Urinary bladder (tissue), 3 donors: ENCODE measurements at regions not wholly inside any gene's neighbourhood (a gene's known extent, or its start where the extent isn't known, plus 50 kb on each side); places are given as distances from the start of the nearest gene placed in this dataset.
"Not testable (repeated sequence)": the region's sequence is repeated elsewhere in the genome, so short reads cannot be mapped to it uniquely, and the experiment has no call there.

Experiments
- DNase-seq: peaks from one replicate; pipeline ENCODE4 v3.0.0-alpha.2; 2015; ENCODE audit errors: extremely low spot score
- H3K27ac ChIP-seq: one replicate; pipeline ENCODE4 v1.5.1; 2013; ENCODE audit warnings: low read depth, mild to moderate bottlenecking, moderate library complexity
- H3K36me3 ChIP-seq: one replicate; pipeline ENCODE4 v1.6.1; 2013; ENCODE audit warnings: mild to moderate bottlenecking, moderate library complexity; ENCODE audit not compliant: insufficient read depth
- H3K4me1 ChIP-seq: one replicate; pipeline ENCODE4 v1.6.1; 2013; ENCODE audit warnings: mild to moderate bottlenecking, moderate library complexity; ENCODE audit not compliant: insufficient read depth
- H3K4me3 ChIP-seq: one replicate; pipeline ENCODE4 v1.5.1; 2013; ENCODE audit warnings: low read depth, low read length
- WGBS: extraction: QIAGEN DNeasy Blood & Tissue Kit; methylation state at CpG from one replicate; pipeline ENCODE4 v1.1.7; 2013; 5-methylcytosine and 5-hydroxymethylcytosine counted together
- donor health status: healthy with polysubstance abuse.
- donor health status: healthy.

DNA sequence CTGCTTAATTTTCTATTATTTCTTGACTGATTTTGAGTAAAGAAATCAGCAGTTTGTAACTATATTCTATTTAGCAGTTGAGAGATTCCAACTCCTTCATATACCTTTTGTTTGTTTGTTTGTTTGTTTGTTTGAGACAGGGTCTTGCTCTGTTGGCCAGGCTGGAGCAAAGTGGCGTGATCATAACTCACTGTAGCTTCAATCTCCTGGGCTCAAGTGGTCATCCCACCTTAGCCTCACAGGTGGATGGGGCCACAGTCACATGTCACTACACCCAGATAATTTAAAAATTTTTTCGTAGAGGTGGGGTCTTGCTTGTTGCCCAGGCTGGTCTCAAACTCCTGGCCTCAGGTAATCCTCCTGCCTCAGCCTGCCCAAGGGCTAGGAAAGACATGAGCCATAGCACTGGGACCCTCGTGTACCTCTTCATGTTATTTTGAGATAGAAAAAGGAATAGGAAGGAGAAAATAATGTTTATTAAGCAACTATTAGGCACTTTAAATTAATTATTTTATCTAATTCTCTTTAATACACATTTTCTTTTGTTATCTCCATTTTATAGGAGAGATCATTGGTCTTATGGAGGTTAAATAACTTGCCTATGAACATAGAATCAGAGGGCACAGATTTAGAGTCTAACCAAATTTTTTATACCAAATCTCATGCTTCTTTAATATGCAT, 133.0 kb downstream of the ZNF608 start:
- DNase-seq, result no peak
- H3K4me3 ChIP-seq, result no peak overlapping the region
- 97% methylated on average over 3 of the region's 3 CpGs for WGBS

DNA sequence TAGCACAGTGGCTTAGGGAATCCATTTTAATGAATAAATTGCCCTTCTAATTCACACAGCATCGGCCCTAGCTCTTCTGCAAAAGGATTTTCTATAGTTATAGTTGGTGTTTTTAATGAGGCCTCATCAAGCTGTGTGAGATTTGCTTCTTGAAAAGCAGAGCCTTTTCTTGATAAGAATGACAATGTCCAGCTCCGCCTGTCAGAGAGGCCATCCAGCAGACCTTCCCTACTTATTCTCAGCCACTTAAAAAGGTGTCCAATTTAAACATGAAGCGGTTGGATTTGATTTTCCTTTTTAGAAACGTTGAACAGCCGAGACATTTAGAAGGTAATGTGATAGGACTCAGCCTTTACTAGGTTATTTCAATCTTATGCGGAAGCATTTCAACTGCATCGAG, 134.4 kb downstream of the ZNF608 start:
- Histone ChIP-seq H3K27ac (no peak overlapping the region), H3K4me3 (no peak overlapping the region), H3K4me1 (no peaks in the 10 kb centered on the region), H3K36me3 (no peaks in the 10 kb centered on the region)
- no peak for DNase-seq
- WGBS, result 73% methylated on average over 7 of the region's 7 CpGs

More for the DNA sequence above, 133.0 kb downstream of the ZNF608 start:
- no peak overlapping the region for H3K27ac ChIP-seq
- no peaks in the 10 kb centered on the region for H3K4me1 ChIP-seq
- no peaks in the 10 kb centered on the region for H3K36me3 ChIP-seq

DNA sequence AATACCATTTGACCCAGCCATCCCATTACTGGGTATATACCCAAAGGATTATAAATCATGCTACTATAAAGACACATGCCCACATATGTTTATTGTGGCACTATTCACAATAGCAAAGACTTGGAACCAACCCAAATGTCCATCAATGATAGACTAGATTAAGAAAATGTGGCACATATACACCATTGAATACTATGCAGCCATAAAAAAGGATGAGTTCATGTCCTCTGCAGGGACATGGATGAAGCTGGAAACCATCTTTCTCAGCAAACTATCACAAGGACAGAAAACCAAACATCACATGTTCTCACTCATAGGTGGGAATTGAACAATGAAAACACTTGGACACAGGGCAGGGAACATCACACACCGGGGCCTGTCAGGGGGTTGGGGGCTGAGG, 135.2 kb downstream of the ZNF608 start:
- H3K4me3 ChIP-seq, H3K36me3 ChIP-seq, H3K27ac ChIP-seq, H3K4me1 ChIP-seq, DNase-seq: not testable (repeated sequence)
- WGBS, result 98% methylated on average over 1 of the region's 1 CpG

DNA sequence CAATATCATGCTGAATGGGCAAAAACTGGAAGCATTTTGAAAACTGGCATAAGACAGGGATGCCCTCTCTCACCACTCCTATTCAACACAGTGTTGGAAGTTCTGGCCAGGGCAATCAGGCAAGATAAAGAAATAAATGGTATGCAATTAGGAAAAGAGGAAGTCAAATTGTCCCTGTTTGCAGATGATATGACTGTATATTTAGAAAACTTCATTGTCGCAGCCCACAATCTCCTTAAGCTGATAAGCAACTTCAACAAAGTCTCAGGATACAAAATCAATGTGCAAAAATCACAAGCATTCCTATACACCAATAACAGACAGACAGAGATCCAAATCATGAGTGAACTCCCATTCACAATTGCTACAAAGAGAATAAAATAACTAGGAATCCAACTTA, 136.8 kb downstream of the ZNF608 start:
- not testable (repeated sequence) for DNase-seq, H3K36me3 ChIP-seq, H3K27ac ChIP-seq, H3K4me3 ChIP-seq, H3K4me1 ChIP-seq
- 93% methylated on average over 1 of the region's 1 CpG for WGBS

DNA sequence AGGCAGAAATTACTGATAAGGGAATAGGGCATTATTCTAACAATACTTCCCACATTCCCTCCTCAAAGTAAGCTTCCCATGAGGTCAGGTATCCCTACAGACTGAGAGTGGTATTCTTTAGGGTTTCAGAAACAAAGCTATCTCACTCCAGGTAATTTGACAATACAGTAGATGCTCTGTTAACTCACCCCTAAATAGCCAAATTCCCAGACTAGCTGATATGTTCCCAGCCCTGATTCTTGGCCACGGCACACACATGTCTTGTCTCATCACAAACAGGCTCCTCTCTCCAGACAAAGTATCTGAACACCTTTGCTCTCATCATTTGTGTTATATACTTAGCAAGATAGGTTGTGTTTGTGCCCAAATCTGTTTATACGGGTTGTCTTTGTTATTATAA, 139.9 kb downstream of the ZNF608 start:
- no peak for DNase-seq
- WGBS, result 93% methylated on average over 2 of the region's 2 CpGs

DNA sequence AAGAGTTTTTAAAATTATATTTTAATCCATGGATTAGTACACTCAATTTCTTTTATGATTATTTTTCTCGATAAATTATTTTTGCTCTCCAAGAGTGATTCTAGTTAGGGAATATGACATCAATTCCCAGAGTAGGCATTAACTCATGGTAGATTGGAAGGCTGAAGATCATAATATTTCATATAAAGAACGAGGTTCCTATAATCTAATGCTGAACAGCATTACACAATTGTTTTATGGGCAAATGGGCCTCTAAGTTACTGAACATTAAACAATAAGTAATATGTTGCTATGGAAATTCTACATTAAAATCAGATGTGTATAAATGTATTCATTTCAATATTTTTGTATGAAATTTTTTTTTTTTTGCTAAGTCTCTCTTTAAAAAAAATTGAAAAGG, 140.3 kb downstream of the ZNF608 start:
- no peak overlapping the region for H3K4me3 ChIP-seq
- H3K27ac ChIP-seq, result no peak overlapping the region
- H3K4me1 ChIP-seq, result no peaks in the 10 kb centered on the region
- WGBS, result 80% methylated on average over 2 of the region's 2 CpGs
- DNase-seq, result no peak
- no peaks in the 10 kb centered on the region for H3K36me3 ChIP-seq

More for the DNA sequence above, 139.9 kb downstream of the ZNF608 start:
- Histone ChIP-seq H3K36me3 (no peaks in the 10 kb centered on the region), H3K4me1 (no peaks in the 10 kb centered on the region), H3K4me3 (no peak overlapping the region), H3K27ac (no peak overlapping the region)

DNA sequence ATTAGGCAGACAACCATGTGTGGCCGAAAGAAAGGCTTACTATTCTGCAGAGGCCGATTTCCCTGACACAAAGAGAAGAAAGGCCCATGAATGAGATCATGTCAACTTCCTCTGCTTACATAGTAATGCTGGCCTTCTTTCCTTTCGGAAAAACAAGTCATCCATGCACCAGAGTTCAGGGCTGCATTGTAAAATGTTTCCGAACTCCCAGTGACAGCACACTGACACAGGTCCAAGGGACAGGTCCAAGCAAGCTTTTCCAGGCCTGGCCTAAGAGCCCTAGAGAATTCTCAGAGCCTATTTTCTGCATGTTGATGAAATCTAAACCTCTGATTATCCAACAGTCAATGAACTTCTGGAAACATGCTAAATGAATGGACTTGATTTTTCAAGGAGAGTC, 140.9 kb downstream of the ZNF608 start:
- H3K4me1 ChIP-seq, result no peaks in the 10 kb centered on the region
- no peak for DNase-seq
- 62% methylated on average over 4 of the region's 4 CpGs for WGBS
- H3K4me3 ChIP-seq, result no peak overlapping the region
- no peak overlapping the region for H3K27ac ChIP-seq
- H3K36me3 ChIP-seq, result no peaks in the 10 kb centered on the region

DNA sequence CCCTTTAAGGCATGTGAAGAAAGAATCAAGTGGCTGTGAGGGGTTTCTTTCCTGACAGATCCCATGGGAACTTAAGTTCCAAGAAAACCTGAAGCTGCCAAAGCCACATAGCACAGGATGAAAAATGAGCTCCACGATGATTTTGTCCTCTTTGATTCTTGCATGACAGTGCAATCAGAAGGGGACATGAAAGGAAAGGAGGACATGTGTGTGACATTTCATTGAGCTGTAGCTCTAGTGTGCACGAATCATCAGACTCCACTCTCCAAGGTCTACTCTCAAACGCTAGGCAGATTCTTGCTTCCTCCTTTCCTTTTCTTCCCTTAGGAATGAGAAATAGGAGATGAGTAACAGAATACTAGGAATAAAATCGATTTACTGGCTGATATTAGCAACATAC, 142.0 kb downstream of the ZNF608 start:
- no peak for DNase-seq
- WGBS, result 80% methylated on average over 4 of the region's 4 CpGs
- Histone ChIP-seq H3K27ac (no peak overlapping the region), H3K4me3 (no peak overlapping the region), H3K4me1 (no peaks in the 10 kb centered on the region), H3K36me3 (no peaks in the 10 kb centered on the region)

DNA sequence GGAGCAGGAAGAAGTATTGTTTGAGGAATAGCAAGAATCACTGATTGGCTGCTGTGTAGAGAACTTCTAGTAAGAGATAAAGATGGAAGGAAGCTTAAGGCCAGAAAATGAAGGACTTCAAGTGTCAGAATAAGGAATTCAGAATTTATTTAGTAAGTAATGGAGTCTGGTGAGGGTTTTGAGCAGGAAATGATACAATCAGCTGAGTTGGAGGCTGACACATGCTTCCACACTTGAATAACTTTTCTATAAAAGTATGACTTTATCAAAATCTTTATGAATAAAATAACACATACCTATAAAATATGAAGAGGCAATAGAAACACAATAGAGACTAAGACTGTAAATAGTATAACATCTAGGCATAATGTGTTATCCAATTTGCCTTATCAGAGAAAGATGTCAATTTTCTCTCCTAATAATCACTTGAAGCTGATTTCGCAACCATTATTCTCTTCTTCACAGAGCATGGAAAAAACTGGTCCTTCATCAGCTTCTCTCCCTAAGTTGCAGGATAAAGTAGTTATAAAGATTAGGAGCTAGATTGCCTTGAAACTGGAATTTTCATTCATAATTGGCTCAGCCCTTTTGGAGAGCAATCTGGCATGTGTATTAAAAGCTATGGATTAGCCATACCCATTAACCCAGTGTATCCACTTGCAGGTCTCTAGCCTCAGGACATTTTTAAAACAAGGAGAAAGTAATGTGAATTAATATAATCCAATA, 143.4 kb downstream of the ZNF608 start:
- Histone ChIP-seq H3K4me1 (no peaks in the 10 kb centered on the region), H3K36me3 (no peaks in the 10 kb centered on the region), H3K4me3 (no peak overlapping the region), H3K27ac (no peak overlapping the region)
- DNase-seq, result no peak
- 99% methylated on average over 1 of the region's 1 CpG for WGBS

DNA sequence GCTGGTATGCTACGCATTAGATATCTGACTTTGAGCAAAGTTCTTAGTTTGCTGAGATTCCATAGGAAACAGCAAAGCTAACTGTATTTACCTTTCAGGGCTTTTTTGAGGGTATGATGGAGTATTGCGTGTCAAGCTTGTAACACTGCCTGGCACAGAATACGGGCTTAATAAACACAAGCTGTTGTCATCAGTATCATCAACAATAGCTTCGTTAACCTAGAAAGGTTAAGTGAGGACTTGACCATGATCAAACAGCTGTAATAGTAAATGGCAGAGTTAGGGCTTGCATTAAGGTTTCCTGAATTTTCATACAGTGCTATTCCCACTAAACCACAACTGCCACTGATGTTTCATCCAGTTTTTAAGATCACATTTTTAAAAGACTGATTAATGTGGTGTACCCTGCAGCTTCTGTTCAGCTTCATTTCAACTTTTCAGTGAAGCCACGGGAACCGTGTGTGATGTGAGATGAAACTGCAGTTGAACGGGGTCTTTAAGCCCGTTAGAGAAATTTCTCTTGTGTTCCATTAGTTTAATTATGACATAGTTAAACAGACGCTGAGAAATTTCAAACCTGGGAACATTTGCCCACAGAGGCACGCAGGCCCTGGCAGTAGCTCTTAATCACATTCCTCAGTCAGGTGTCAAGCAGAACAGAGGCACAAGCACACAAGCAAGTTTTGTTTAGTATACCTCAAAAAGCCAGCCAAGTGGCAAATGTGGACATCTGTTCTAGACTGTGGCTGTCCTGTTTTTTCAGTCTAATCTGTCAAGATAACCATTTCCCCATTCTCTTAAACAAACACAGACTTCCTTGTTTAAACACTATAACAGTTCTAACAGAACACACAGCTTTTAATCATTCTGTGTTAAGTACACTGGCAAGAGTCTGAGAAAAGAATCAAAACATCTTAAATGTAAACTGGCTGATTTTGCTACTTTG, 147.1 kb downstream of the ZNF608 start:
- no peak for DNase-seq
- H3K36me3 ChIP-seq, result no peaks in the 10 kb centered on the region
- H3K27ac ChIP-seq, result no peak overlapping the region
- 49% methylated on average over 10 of the region's 10 CpGs for WGBS
- no peak overlapping the region for H3K4me3 ChIP-seq
- H3K4me1 ChIP-seq, result no peaks in the 10 kb centered on the region

DNA sequence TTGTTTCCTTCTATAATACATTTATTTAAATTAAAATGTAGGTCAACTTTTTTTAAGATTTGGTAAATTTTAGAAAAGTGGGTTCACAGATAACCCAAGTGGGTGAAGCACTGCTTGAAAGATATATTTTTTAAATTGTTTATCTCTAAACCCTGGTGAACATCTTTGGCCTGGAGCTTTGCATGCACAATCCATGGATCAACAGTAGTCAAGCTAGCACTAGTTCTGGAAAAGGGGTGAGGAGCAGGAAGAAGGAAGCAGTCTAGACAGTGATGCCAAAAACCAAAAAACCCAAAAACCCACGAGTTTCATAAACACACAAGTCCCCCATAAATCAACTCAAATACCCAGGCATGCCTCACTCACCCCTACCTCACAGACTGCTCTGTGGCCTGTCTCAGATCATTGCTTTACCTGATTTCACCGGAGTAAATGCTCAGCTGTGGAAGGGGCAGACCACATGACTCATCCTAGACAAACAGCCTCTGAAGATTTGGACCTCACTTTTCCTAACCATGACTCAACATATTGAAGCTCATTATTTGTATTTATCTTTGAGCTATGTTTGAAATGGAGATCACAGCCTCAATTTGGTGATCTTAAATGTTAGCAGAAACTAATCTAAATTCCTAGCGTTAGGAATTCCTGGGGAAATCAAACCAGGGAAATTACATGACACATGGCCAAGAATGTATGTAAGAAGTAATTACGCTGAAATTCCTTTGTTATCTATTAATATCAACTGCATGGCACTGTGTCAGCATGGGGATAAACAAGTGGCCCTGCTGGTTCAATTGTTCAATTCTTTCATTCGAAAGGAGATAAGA, 149.6 kb downstream of the ZNF608 start:
- WGBS, result 62% methylated on average over 5 of the region's 5 CpGs
- Histone ChIP-seq H3K4me1 (no peaks in the 10 kb centered on the region), H3K4me3 (no peak overlapping the region), H3K36me3 (no peaks in the 10 kb centered on the region), H3K27ac (no peak overlapping the region)
- DNase-seq, result no peak

DNA sequence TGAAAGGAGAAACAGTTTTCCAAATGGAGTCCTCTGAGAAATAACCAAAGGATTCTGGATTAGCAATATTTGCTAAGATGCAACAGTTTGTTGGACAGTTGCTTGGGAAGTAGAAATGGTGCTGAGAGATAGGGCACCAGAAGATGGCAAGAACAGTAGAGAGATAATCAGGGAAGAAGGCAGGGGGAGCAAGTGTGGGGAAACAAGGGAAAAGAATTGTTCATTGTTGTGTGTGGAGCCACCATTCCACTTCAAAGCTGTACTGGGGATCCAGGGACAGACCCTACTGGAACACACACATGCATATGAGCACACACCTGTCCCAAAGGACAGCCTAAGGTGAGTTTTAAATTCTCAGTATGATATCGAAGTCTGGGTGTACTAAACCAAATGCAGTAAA, 152.5 kb downstream of the ZNF608 start:
- 94% methylated on average over 1 of the region's 1 CpG for WGBS
- Histone ChIP-seq H3K36me3 (no peaks in the 10 kb centered on the region), H3K4me3 (no peak overlapping the region), H3K27ac (no peak overlapping the region), H3K4me1 (no peaks in the 10 kb centered on the region)
- DNase-seq, result no peak

DNA sequence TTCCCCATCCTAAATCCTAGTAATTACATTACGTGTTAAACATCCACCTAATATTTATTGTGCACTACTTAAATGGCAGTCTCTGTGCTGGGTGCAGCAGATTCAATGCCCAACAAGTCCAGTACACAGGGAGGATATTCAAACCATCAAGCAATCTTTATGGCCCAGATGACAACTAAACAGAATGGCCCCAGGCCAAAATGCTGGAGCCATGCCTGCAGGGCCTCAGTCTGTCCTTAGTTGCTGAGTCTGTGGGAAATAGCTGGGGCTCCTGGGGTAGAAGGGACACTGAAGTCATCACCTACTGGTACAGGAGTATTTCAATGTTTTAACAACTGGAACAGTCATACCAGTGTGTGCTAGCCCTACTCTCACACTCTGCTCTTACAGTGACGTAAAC, 153.5 kb downstream of the ZNF608 start:
- no peak overlapping the region for H3K27ac ChIP-seq
- H3K4me3 ChIP-seq, result no peak overlapping the region
- no peaks in the 10 kb centered on the region for H3K4me1 ChIP-seq
- no peak for DNase-seq
- no peaks in the 10 kb centered on the region for H3K36me3 ChIP-seq
- 97% methylated on average over 2 of the region's 2 CpGs for WGBS
